ENCODE measurements at regions not wholly inside any gene's neighbourhood (a gene's known extent, or its start where the extent isn't known, plus 50 kb on each side); places are given as distances from the start of the nearest gene placed in this dataset.

- H3K4me3 ChIP-seq (ENCODE audit: low read depth, low read length): no peak overlapping the region
- TF ChIP-seq, protein P1, sequence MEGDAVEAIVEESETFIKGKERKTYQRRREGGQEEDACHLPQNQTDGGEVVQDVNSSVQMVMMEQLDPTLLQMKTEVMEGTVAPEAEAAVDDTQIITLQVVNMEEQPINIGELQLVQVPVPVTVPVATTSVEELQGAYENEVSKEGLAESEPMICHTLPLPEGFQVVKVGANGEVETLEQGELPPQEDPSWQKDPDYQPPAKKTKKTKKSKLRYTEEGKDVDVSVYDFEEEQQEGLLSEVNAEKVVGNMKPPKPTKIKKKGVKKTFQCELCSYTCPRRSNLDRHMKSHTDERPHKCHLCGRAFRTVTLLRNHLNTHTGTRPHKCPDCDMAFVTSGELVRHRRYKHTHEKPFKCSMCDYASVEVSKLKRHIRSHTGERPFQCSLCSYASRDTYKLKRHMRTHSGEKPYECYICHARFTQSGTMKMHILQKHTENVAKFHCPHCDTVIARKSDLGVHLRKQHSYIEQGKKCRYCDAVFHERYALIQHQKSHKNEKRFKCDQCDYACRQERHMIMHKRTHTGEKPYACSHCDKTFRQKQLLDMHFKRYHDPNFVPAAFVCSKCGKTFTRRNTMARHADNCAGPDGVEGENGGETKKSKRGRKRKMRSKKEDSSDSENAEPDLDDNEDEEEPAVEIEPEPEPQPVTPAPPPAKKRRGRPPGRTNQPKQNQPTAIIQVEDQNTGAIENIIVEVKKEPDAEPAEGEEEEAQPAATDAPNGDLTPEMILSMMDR (IDR thresholded peaks at IDR 0.05; ENCODE audit: low read depth, low read length, missing control alignments): no peak
- DNase-seq (ENCODE audit: low read depth): no peak
- in situ Hi-C loops (cut with HindIII; ENCODE audit: low sequenced_read_pairs): no loop called here
These were observed 125.6 kb upstream of the PAPPA start for GRCh38 chr9:116027951-116028350.

- in situ Hi-C loops (cut with HindIII; ENCODE audit: low sequenced_read_pairs): no loop called here
- TF ChIP-seq, protein P1 (IDR thresholded peaks at IDR 0.05; ENCODE audit: low read depth, low read length, missing control alignments): no peak
These were observed 123.1 kb upstream of the PAPPA start for GRCh38 chr9:116030517-116030916.

GRCh38 chr9:116032683-116033440 lies 120.7 kb upstream of the PAPPA start:
- in situ Hi-C loops (cut with HindIII; ENCODE audit: low sequenced_read_pairs): no loop called here
- TF ChIP-seq, protein P1 (IDR thresholded peaks at IDR 0.05; ENCODE audit: low read depth, low read length, missing control alignments): no peak
- H3K4me3 ChIP-seq (ENCODE audit: low read depth, low read length): no peak overlapping the region
- no peak for DNase-seq (ENCODE audit: low read depth)

More at GRCh38 chr9:116030517-116030916, 123.1 kb upstream of the PAPPA start:
- no peak for DNase-seq (ENCODE audit: low read depth)
- H3K4me3 ChIP-seq (ENCODE audit: low read depth, low read length): no peak overlapping the region

DNA sequence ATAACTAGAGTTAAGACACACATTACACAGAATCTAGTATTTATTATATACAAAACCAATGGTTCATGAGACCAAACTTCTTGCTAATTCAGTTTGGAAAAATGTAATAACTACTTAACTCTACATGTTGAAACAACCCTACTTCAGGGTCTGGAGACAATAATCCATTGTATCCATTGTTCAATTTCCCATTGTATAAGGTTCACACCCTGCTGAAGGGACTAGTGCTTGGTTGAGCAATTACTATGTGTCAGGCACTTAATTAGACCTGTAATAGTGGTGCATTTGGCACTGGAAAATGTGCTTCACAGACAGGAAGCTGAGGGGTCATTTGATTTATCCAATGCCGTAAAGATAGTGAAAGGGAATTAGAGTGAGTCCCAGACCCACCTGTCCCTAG lies 114.3 kb upstream of the PAPPA start:
- DNase-seq (ENCODE audit: low read depth): no peak
- no peak overlapping the region for H3K4me3 ChIP-seq (ENCODE audit: low read depth, low read length)
- in situ Hi-C loops (cut with HindIII; ENCODE audit: low sequenced_read_pairs): no loop called here
- TF ChIP-seq, protein P1 (IDR thresholded peaks at IDR 0.05; ENCODE audit: low read depth, low read length, missing control alignments): no peak

DNA sequence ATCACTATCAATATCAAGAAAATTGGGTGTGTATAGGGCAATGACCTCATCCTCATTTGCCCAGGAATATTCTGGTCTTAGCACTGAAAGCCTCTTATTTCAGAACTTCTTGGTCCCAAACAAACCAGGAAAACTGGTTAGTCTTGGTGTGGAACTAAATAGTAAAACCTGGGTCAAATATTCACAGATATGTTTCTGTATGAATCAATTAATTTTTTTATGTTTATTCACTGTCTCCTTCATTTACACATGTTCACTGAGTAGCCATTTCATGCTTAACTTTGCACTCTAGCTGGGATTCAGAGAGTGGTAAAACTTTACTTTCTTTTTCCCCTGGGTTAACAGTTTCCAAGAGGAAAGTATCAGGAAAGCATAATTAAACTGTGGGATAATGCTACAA lies 113.7 kb upstream of the PAPPA start:
- in situ Hi-C loops (cut with HindIII; ENCODE audit: low sequenced_read_pairs): no loop called here
- TF ChIP-seq, protein P1 (IDR thresholded peaks at IDR 0.05; ENCODE audit: low read depth, low read length, missing control alignments): no peak
- no peak overlapping the region for H3K4me3 ChIP-seq (ENCODE audit: low read depth, low read length)
- no peak for DNase-seq (ENCODE audit: low read depth)

- TF ChIP-seq, protein P1 (IDR thresholded peaks at IDR 0.05; ENCODE audit: low read depth, low read length, missing control alignments): no peak
- no peak overlapping the region for H3K4me3 ChIP-seq (ENCODE audit: low read depth, low read length)
- no peak for DNase-seq (ENCODE audit: low read depth)
- in situ Hi-C loops (cut with HindIII; ENCODE audit: low sequenced_read_pairs): no loop called here
These were observed 111.3 kb upstream of the PAPPA start for GRCh38 chr9:116042321-116042720.

Measured in astrocyte of the cerebellum (primary cell).